ENCODE measurements at regions not wholly inside any gene's neighbourhood (a gene's known extent, or its start where the extent isn't known, plus 50 kb on each side); places are given as distances from the start of the nearest gene placed in this dataset.

DNA sequence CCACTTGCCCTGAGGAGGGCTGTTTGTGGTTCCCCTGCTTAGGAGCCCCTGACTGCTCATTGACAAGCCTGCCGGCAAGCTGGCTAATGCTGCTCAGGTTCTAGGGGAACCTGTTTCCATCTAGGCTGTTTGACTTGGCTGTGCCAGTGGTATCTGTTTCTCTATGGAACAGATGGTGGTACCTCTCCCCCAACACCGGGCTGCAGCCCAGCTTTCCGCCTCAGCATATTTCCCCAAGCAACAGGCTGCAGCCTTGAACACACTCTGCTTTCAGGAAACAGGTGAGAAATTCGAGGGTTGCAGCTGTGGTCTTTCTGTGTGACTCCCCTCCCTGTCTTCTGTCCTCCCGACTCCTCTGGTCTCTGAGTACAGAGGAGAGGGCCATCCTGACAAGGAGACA lies 132.3 kb downstream of the TMEM132E start:
- no peak for DNase-seq (ENCODE audit: low read depth in 2 of 2)

DNA sequence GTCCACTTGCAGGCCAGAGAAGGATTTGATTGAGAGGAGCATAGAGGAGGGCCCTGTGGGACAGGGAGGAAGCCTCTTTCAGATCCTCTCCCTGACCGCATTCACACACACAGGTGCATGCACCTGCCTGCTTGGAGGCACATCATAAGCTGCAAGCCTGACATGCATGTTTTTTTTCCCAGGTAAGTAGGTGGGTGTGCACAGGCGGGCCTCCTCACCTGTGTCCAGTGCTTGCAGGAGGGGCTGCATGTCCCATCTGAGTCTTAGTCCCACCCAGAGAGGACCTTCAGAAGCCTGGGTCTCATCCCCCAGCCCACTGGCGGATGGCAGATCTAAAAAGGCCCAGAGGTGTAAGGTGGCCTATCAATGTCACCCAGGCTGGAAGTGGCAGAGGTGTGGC lies 130.8 kb downstream of the TMEM132E start:
- no peak for DNase-seq (ENCODE audit: low read depth in 2 of 2)

DNA sequence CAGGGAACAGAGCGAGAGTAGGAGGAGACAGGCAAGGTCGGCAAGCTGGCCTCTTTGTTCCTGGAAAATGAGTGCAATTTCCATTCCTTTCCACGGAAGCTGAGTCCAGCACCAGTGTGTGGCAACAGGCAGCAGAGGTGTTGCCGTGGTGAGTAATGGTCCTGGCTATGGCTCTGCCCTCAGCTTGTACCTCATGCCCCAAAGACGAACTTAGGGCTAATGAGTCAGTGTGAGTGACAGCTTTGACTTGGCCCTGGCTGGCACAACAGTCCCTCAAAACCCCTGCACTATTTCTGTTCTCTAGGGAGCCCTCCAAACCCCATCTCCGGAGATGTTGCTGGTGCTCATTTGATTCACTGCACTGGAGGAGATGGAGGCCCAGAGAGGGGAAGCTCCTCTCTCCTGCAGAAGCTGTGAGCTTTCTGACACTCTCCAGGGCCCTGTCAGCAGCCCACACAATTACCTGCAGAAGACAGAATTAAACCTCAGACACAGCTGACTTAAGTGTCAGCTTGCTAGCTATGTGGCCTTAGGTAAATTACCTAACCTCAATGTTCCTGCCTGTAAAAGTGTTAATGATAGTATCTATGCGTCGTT lies 129.9 kb downstream of the TMEM132E start:
- DNase-seq (ENCODE audit: low read depth in 2 of 2), result no peak

DNA sequence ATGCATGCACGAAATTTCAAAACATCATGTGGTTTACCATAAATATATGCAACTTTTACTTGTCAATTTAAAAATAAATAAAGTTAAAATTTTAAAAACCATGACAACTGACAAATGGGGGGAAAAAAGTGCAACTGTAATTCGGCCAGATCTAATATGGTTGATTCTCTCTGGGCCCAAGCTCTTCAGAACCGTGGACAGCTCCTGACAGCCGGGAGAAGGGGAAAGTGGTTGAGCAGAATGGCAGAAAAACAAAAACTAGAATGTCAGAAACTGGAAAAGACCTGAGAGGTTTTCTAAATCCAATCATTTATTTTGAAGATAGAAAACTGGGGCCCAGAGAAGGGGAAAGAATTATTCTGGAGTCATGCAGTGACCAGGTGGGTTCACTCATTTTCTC lies 126.6 kb downstream of the TMEM132E start:
- DNase-seq (ENCODE audit: low read depth in 2 of 2), result no peak

DNA sequence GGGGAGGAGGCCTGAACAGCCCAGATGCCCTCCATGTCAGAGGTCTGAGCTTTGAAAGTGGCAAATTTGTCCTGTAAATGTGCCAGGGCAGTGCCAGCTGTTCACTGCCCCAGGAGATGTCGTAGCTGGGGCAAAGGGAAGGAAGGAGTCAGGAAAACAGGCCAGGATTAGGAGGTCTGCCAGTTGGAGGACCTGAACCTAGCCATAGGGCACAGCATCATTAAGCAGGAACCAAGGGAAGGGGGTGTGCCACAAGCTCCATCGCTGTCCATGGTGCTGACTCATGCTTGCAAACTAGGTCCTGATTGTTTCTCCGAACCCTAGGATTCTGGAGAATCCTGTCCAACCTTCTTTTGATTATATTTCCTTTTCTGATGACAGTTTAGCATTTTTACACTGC lies 124.2 kb downstream of the TMEM132E start:
- DNase-seq (ENCODE audit: low read depth in 2 of 2), result no peak

DNA sequence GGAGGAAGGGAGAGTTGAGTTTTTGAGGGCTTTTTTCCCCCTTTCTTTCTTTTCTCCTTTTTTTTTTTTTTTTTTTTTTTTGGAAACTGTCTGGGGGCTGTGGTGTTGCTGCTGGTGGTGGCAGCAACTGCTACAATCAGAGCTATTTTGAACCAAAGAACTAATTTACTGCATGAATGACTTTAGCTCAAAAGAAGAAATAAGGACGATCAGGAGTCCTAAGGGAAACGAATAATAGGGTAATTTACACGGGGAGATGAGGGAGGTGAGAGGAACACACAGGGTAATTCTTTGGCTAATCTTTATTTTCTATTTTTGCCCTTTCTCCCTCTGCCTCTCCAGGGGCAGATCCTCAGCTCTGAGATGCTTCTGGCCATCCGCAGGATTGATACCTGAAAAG lies 119.8 kb downstream of the TMEM132E start:
- DNase-seq (ENCODE audit: low read depth in 2 of 2), result no peak

DNA sequence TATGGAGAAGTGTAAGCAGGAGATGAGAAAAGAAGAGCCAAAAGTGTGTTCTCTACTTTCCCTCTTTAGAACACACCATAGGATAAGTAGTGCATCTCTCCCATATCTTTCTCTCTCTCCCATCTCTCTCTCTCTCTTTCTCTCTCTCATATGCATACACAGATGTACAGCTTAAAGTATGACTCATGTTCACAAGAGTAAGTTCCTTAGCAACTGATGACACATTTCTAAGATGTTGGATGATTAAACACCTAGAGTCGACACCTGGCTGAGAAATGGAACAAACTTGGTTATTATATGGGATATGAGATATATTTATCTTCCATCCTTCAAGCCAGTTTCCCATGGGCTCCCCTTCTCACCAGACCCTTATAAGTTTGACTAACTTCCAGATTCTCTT lies 113.5 kb downstream of the TMEM132E start:
- DNase-seq (ENCODE audit: low read depth in 2 of 2), result no peak

Measured in stimulated activated CD8-positive, alpha-beta memory T cell treated with anti-CD3 and anti-CD28 coated beads, Interleukin-15, amount 100 ng/mL, for 48 hours (primary cell).